Osteocyte (in vitro differentiated cells): ENCODE measurements at regions not wholly inside any gene's neighbourhood (a gene's known extent, or its start where the extent isn't known, plus 50 kb on each side); places are given as distances from the start of the nearest gene placed in this dataset.

ENCODE experiments used
- DNase-seq: peaks from one replicate; pipeline ENCODE4 v3.0.0; 2021; ENCODE audit warnings: mixed read lengths; ENCODE audit not compliant: unreplicated experiment; ENCODE audit errors: extremely low spot score
- H3K27ac Mint-ChIP-seq: one replicate; pipeline ENCODE4 v1.8.0; 2021; ENCODE audit warnings: mild to moderate bottlenecking, mixed read lengths; ENCODE audit not compliant: unreplicated experiment
- H3K27me3 Mint-ChIP-seq: one replicate; pipeline ENCODE4 v1.8.0; 2021; ENCODE audit warnings: mixed read lengths; ENCODE audit not compliant: unreplicated experiment
- H3K36me3 Mint-ChIP-seq: one replicate; pipeline ENCODE4 v1.8.0; 2021; ENCODE audit warnings: mixed read lengths; ENCODE audit not compliant: unreplicated experiment
- H3K4me1 Mint-ChIP-seq: one replicate; pipeline ENCODE4 v1.8.0; 2021; ENCODE audit warnings: mixed read lengths; ENCODE audit not compliant: unreplicated experiment
- H3K4me3 Mint-ChIP-seq: one replicate; pipeline ENCODE4 v1.8.0; 2021; ENCODE audit warnings: mild to moderate bottlenecking, moderate library complexity, mixed read lengths; ENCODE audit not compliant: unreplicated experiment
- H3K9me3 Mint-ChIP-seq: one replicate; pipeline ENCODE4 v1.8.0; 2021; ENCODE audit warnings: mixed read lengths; ENCODE audit not compliant: unreplicated experiment
- CTCF ChIP-seq: fragments of 200-600 bp; sonication (generic); IDR thresholded peaks from 2 replicates; pipeline ENCODE4 v1.5.0; 2021; ENCODE audit warnings: antibody characterized with exemption, mild to moderate bottlenecking, moderate library complexity

GRCh38 chr16:73149334-73149733 is 101.4 kb upstream of the ZFHX3 start:
- no peak overlapping the region for H3K4me3 Mint-ChIP-seq
- H3K9me3 Mint-ChIP-seq = no peaks in the 10 kb centered on the region
- DNase-seq = no peak
- no peak for TF ChIP-seq CTCF
- peaks cover 13% of the 10 kb centered on the region for H3K4me1 Mint-ChIP-seq
- no peak overlapping the region for H3K27ac Mint-ChIP-seq
- no peaks in the 10 kb centered on the region for H3K36me3 Mint-ChIP-seq
- H3K27me3 Mint-ChIP-seq = no peaks in the 10 kb centered on the region

- peaks cover 27% of the 10 kb centered on the region for H3K4me1 Mint-ChIP-seq
- no peak for TF ChIP-seq CTCF
- no peaks in the 10 kb centered on the region for H3K9me3 Mint-ChIP-seq
- H3K27ac Mint-ChIP-seq = no peak overlapping the region
- no peak for DNase-seq
- H3K27me3 Mint-ChIP-seq = no peaks in the 10 kb centered on the region
- no peak overlapping the region for H3K4me3 Mint-ChIP-seq
- H3K36me3 Mint-ChIP-seq = no peaks in the 10 kb centered on the region
These were observed 100.0 kb upstream of the ZFHX3 start for GRCh38 chr16:73147958-73148357.

- TF ChIP-seq CTCF = no peak
- H3K4me1 Mint-ChIP-seq = peaks cover 23% of the 10 kb centered on the region
- H3K4me3 Mint-ChIP-seq = no peak overlapping the region
- DNase-seq = no peak
- no peaks in the 10 kb centered on the region for H3K27me3 Mint-ChIP-seq
- H3K9me3 Mint-ChIP-seq = no peaks in the 10 kb centered on the region
- H3K36me3 Mint-ChIP-seq = no peaks in the 10 kb centered on the region
- no peak overlapping the region for H3K27ac Mint-ChIP-seq
These were observed 97.4 kb upstream of the ZFHX3 start for GRCh38 chr16:73145166-73145880.

GRCh38 chr16:73143576-73144422 is 95.9 kb upstream of the ZFHX3 start:
- no peak for DNase-seq
- Mint-ChIP-seq H3K4me3 (peak overlapping the region; percentile 63), H3K4me1 (peaks cover 23% of the 10 kb centered on the region), H3K36me3 (no peaks in the 10 kb centered on the region), H3K9me3 (no peaks in the 10 kb centered on the region), H3K27me3 (no peaks in the 10 kb centered on the region), H3K27ac (peak overlapping the region; percentile 88)
- no peak for TF ChIP-seq CTCF

GRCh38 chr16:73143002-73143401 is 95.1 kb upstream of the ZFHX3 start:
- no peaks in the 10 kb centered on the region for H3K36me3 Mint-ChIP-seq
- TF ChIP-seq CTCF = no peak
- no peak for DNase-seq
- H3K4me3 Mint-ChIP-seq = no peak overlapping the region
- no peak overlapping the region for H3K27ac Mint-ChIP-seq
- peaks cover 4% of the 10 kb centered on the region for H3K27me3 Mint-ChIP-seq
- no peaks in the 10 kb centered on the region for H3K9me3 Mint-ChIP-seq
- peaks cover 23% of the 10 kb centered on the region for H3K4me1 Mint-ChIP-seq
